ENCODE measurements at regions not wholly inside any gene's neighbourhood (a gene's known extent, or its start where the extent isn't known, plus 50 kb on each side); places are given as distances from the start of the nearest gene placed in this dataset.

- intact Hi-C loops (cut with micrococcal nuclease; ENCODE audit: unreplicated experiment) = no loop called here
- H3K9me3 ChIP-seq (ENCODE audit: low read length) = no peaks in the 10 kb centered on the region
- H3K4me3 ChIP-seq (ENCODE audit: low read depth, low read length, poor library complexity, severe bottlenecking) = no peak overlapping the region
- no peak overlapping the region for H3K4me2 ChIP-seq (ENCODE audit: low read length)
- POLR2A ChIA-PET = interaction anchor here (1.2 kb wide), 1 partner anchor 14 kb away, joined by 4 read pairs; no protein-coding TSS in a partner anchor
- H2AFZ ChIP-seq (ENCODE audit: low read length) = no peak overlapping the region
- no peak for DNase-seq (ENCODE audit: low spot score)
- no peaks in the 10 kb centered on the region for H3K9me2 ChIP-seq (ENCODE audit: insufficient read depth, low read length)
- no peaks in the 10 kb centered on the region for H3K4me1 ChIP-seq (ENCODE audit: insufficient read depth, low read length, poor library complexity, severe bottlenecking)
- no peaks in the 10 kb centered on the region for H3K36me3 ChIP-seq (ENCODE audit: insufficient read depth, low read length)
- BruUV-seq (replicated peaks) = no TSS peak
- CTCF ChIA-PET (ENCODE audit: unreplicated experiment) = no interaction called here
- H3K79me2 ChIP-seq (ENCODE audit: insufficient read depth, low read depth, low read length) = no peaks in the 10 kb centered on the region
- no peaks in the 10 kb centered on the region for H4K20me1 ChIP-seq (ENCODE audit: insufficient read depth, low read length)
- TF ChIP-seq CTCF (conservative IDR thresholded peaks at IDR 0.05; ENCODE audit: low read length) = no peak
- no peak for TF ChIP-seq EZH2phosphoT487 (IDR thresholded peaks at IDR 0.05; ENCODE audit: borderline replicate concordance, low read depth, low read length)
- no peak overlapping the region for H3K27ac ChIP-seq (ENCODE audit: low read depth, low read length, poor library complexity, severe bottlenecking)
Measured at GRCh38 chr19:29303719-29304090, 90.8 kb upstream of the UQCRFS1 start.

GRCh38 chr19:29305268-29305667 is 92.3 kb upstream of the UQCRFS1 start:
- CTCF ChIA-PET (ENCODE audit: unreplicated experiment) = no interaction called here

More at GRCh38 chr19:29305268-29305667, 92.3 kb upstream of the UQCRFS1 start:
- no peak overlapping the region for H3K27ac ChIP-seq (ENCODE audit: low read depth, low read length, poor library complexity, severe bottlenecking)
- H3K4me2 ChIP-seq (ENCODE audit: low read length) = no peak overlapping the region
- intact Hi-C loops (cut with micrococcal nuclease; ENCODE audit: unreplicated experiment) = no loop called here
- TF ChIP-seq EZH2phosphoT487 (IDR thresholded peaks at IDR 0.05; ENCODE audit: borderline replicate concordance, low read depth, low read length) = no peak
- no peak for TF ChIP-seq CTCF (conservative IDR thresholded peaks at IDR 0.05; ENCODE audit: low read length)
- no peak overlapping the region for H2AFZ ChIP-seq (ENCODE audit: low read length)
- H3K4me3 ChIP-seq (ENCODE audit: low read depth, low read length, poor library complexity, severe bottlenecking) = no peak overlapping the region
- no peak for DNase-seq (ENCODE audit: low spot score)
- H3K9me2 ChIP-seq (ENCODE audit: insufficient read depth, low read length) = no peaks in the 10 kb centered on the region
- no peaks in the 10 kb centered on the region for H3K4me1 ChIP-seq (ENCODE audit: insufficient read depth, low read length, poor library complexity, severe bottlenecking)
- H4K20me1 ChIP-seq (ENCODE audit: insufficient read depth, low read length) = no peaks in the 10 kb centered on the region
- no TSS peak for BruUV-seq (replicated peaks)
- POLR2A ChIA-PET = no interaction called here
- no peaks in the 10 kb centered on the region for H3K79me2 ChIP-seq (ENCODE audit: insufficient read depth, low read depth, low read length)
- no peaks in the 10 kb centered on the region for H3K9me3 ChIP-seq (ENCODE audit: low read length)
- H3K36me3 ChIP-seq (ENCODE audit: insufficient read depth, low read length) = no peaks in the 10 kb centered on the region
